WI38 (cell line): ENCODE measurements at regions not wholly inside any gene's neighbourhood (a gene's known extent, or its start where the extent isn't known, plus 50 kb on each side); places are given as distances from the start of the nearest gene placed in this dataset.
"Not testable (repeated sequence)": the region's sequence is repeated elsewhere in the genome, so short reads cannot be mapped to it uniquely, and the experiment has no call there.

ENCODE experiments used
- H3K4me3 ChIP-seq: 2 replicates; pipeline ENCODE4 v1.5.1; 2011; ENCODE audit warnings: low read depth, mild to moderate bottlenecking, control low read depth, low read length
- TF ChIP-seq, protein P1 (sequence below): IDR thresholded peaks from 2 replicates; pipeline ENCODE4 v1.5.1; 2012; ENCODE audit warnings: low read depth, mild to moderate bottlenecking, control low read depth, low read length

- TF ChIP-seq, protein P1, sequence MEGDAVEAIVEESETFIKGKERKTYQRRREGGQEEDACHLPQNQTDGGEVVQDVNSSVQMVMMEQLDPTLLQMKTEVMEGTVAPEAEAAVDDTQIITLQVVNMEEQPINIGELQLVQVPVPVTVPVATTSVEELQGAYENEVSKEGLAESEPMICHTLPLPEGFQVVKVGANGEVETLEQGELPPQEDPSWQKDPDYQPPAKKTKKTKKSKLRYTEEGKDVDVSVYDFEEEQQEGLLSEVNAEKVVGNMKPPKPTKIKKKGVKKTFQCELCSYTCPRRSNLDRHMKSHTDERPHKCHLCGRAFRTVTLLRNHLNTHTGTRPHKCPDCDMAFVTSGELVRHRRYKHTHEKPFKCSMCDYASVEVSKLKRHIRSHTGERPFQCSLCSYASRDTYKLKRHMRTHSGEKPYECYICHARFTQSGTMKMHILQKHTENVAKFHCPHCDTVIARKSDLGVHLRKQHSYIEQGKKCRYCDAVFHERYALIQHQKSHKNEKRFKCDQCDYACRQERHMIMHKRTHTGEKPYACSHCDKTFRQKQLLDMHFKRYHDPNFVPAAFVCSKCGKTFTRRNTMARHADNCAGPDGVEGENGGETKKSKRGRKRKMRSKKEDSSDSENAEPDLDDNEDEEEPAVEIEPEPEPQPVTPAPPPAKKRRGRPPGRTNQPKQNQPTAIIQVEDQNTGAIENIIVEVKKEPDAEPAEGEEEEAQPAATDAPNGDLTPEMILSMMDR, result no peak
- H3K4me3 ChIP-seq, result no peak overlapping the region
Observed at GRCh38 chr13:47708386-47708785, 292.7 kb downstream of the SUCLA2 start.

DNA sequence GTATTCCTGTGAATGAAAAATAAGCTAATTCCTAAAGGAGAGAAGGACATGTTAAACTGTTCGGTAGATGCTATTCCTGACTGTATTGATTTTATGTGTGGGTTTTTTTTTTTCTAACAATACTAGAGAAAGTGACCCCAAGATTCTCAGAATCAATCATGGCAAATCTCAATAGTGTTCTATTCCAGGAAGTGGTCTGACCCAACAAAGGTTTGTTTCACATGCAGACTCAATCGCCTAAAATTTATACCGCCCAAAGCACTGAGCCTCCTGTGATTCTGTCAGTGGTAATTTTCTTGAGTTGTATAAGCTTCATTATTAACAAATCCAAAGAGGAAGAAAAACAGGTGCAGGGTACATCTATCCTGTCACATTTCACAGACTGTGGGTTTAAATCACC lies 293.7 kb downstream of the SUCLA2 start:
- no peak overlapping the region for H3K4me3 ChIP-seq
- TF ChIP-seq, protein P1, result no peak

- TF ChIP-seq, protein P1, result no peak
- no peak overlapping the region for H3K4me3 ChIP-seq
Observed at GRCh38 chr13:47705185-47705584, 295.9 kb downstream of the SUCLA2 start.

- H3K4me3 ChIP-seq, result no peak overlapping the region
- TF ChIP-seq, protein P1, result no peak
Observed at GRCh38 chr13:47696674-47697073, 304.4 kb downstream of the SUCLA2 start.

- TF ChIP-seq, protein P1, result no peak
Observed at GRCh38 chr13:47687577-47687976, 313.5 kb downstream of the SUCLA2 start.

GRCh38 chr13:47685156-47685555 lies 315.9 kb downstream of the SUCLA2 start:
- not testable (repeated sequence) for H3K4me3 ChIP-seq

More at GRCh38 chr13:47687577-47687976, 313.5 kb downstream of the SUCLA2 start:
- H3K4me3 ChIP-seq, result no peak overlapping the region

DNA sequence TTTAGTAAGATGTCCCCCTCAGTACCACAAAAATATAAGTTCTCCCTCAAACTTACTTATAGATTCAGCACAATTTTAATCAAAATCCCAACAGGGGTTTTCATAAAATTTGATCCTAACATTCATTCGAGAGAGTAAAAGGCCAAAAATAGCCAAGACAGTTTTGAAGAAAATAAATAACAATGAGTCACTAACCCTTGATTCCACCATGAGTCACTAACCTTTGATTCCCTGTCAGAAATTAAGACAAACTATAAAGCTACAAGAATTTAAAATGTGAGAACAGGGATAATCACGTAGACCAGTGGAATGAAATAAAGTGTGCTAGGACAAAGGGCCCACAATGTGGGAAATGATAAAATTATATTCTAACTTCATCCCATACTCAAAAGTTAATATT lies 320.3 kb downstream of the SUCLA2 start:
- TF ChIP-seq, protein P1, result no peak
- no peak overlapping the region for H3K4me3 ChIP-seq

- TF ChIP-seq, protein P1, result no peak
Observed at GRCh38 chr13:47679401-47679800, 321.7 kb downstream of the SUCLA2 start.

More at GRCh38 chr13:47679401-47679800, 321.7 kb downstream of the SUCLA2 start:
- H3K4me3 ChIP-seq, result no peak overlapping the region
